GM19395 (cell line): ENCODE measurements at regions not wholly inside any gene's neighbourhood (a gene's known extent, or its start where the extent isn't known, plus 50 kb on each side); places are given as distances from the start of the nearest gene placed in this dataset.
"Not testable (repeated sequence)": the region's sequence is repeated elsewhere in the genome, so short reads cannot be mapped to it uniquely, and the experiment has no call there.

Experiments used
- ATAC-seq: cut with Tn5 transposase; IDR thresholded peaks from one replicate; pipeline ENCODE4 v1.9.1; 2021; ENCODE audit warnings: mild to moderate bottlenecking, moderate library complexity; ENCODE audit not compliant: unreplicated experiment

GRCh38 chr16:77060614-77061013 is 130.4 kb upstream of the MON1B start:
- no peak for ATAC-seq

GRCh38 chr16:77062878-77063675 is 127.9 kb upstream of the MON1B start:
- ATAC-seq, result no peak

- ATAC-seq, result no peak
Measured at GRCh38 chr16:77063676-77064016, 127.3 kb upstream of the MON1B start.

GRCh38 chr16:77064037-77064436 is 127.0 kb upstream of the MON1B start:
- no peak for ATAC-seq

DNA sequence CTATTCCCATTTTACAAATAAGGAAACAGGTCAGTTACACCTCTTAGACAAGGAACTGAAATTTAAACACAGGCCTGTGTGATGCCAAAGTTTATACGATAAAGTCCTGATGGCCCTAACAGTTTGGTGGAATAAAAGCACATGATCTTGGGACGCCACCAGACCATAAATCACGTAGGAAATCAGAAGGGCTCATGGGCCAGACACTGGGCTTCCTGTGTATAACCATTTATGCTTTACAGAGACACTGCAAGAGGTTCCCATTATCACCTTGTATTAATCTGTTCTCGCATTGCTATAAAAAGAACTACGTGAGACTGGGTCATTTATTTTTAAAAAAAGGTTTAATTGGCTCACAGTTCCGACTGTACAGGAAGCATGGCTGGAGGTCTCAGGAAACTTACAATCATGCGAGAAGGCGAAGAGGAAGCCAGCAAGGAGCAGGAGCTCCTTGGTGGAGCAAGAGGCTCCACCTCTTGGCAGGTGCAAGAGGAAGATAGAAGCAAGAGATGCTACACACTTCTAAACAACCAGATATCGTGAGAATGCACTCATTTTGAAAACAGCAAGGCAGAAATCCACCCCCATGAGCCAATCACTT is 124.0 kb upstream of the MON1B start:
- no peak for ATAC-seq

- no peak for ATAC-seq
Measured at GRCh38 chr16:77067900-77068299, 123.1 kb upstream of the MON1B start.

DNA sequence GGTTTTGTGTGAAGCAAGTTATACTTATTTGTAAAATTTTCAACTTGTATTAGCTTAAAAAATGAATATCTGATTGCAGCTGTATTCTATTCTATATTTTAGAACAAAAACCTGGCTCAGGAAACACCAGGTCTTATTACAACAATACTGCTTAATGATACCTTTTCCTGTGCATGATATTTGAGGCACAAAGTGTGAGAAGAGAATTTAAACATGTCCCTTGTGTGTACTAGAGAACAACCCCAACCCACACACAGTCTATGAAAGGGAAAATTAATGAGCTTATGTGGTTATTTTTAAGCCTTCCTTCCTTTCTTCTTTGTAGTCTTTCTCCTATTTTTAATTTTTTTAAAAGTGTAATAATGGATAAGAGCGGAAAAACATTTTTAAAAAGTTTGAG is 122.6 kb upstream of the MON1B start:
- no peak for ATAC-seq

GRCh38 chr16:77069929-77070328 is 121.1 kb upstream of the MON1B start:
- ATAC-seq, result no peak

- ATAC-seq, result no peak
Measured at GRCh38 chr16:77070683-77071082, 120.3 kb upstream of the MON1B start.

- ATAC-seq, result no peak
Measured at GRCh38 chr16:77076839-77077238, 114.2 kb upstream of the MON1B start.

DNA sequence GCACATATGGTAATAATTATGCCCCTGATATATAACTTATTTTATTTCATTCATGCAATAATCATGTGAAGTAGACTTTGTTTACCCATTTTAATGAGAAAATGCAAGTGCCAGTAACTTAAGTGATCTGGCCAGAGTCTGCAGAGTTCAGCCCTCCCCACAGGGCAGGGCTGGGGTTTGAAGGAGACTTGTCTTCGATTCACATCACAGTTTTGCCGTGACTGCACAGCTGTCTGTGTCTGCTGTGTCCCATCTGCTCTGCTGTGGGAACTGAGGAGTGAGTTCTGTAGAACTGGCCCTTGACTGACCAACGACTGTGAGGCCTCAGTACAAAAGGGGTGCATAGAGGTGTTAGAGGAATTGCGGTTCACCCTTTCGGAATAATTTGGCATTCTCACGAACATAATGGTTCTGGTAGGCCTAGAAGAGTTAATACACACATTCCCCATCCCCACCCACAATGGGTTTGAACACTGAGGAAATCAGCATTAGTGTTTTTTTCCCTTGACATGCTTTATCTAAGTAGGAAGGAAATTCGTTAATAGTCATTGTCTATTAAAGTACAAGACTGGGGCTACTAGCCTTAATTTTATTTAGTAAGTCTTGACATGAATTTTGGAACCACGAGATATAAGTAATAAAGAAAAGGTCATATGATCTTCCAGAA is 113.6 kb upstream of the MON1B start:
- no peak for ATAC-seq

GRCh38 chr16:77085981-77086380 is 105.0 kb upstream of the MON1B start:
- no peak for ATAC-seq

DNA sequence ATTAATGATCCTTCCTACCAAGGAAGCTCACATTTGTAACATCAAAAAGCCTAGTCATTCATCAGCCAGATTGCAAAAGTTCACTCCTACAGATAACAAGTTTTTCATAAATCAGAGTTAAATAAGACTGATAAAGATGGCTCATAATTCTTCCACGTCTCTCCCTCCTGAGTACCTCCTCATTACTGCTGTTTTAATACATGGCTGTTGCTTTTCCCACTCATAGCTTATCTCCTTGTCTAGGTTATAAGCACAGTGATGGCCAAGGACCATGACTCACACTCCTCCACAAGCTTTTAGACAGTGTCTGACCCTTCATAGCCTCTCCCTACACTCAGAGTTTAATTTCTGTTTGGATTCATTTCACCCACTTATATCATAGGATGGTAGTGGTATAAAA is 100.9 kb upstream of the MON1B start:
- ATAC-seq, result no peak

DNA sequence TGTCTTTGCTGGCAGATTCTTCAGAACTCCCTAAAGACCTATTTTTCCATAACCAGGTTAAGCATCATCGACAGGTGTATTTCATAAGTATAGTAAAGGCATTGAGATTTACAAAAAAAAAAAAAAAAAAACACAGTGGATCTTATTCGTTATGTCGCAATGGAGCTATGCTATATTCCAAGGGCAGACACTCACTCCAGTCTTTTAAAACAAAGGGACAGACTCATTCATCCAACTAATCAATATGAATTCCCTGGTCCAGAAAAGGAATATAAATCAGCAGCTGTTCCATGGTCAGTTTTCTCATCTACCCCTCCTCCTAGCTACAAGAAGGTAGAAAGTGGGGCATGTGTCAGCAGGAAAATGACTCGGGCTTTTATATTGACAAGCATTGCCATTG is 97.7 kb upstream of the MON1B start:
- no peak for ATAC-seq

DNA sequence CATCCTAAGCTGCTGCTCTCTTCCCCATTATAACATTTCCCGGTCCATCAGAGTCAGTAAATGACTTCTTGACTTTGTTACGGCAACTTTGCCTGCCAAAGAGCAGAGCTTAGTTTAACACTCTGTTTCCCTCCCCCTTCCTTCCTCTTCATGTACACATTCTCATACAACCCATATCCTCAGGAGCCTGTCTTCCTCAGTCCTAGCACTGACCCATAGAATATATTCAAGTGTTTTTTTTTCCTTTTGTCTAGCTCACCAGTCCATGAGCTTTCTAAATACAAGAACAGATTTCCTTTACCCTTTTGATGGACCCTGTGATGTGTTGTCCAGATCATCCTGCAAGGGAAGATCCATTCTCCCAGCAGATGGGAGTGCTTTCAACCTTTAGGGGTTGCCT is 97.0 kb upstream of the MON1B start:
- ATAC-seq, result no peak

DNA sequence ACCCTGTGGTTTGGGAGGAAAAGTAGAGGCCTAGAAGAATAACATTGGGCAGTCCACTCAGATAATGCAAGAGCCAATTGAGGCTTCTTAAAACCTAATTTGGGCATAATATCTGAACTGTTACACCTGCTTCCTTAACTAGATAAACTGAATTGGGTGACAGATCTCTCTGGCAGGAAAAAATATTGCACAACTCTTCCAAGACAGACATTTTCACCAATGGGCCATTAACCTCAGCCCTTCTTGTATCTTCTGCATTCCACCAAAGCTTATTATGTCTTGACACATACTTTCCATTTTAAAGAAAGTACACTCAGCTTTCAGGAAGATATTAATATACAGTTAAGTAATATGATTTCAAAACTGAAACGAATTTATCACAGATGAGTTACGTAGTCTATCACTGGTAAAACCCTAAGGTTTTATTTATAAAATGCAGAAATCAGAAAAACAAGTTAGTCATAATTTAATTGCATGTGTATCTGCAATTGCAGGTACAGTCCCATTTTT is 79.9 kb upstream of the MON1B start:
- ATAC-seq, result no peak

- ATAC-seq, result no peak
Measured at GRCh38 chr16:77112746-77113145, 78.2 kb upstream of the MON1B start.

GRCh38 chr16:77113835-77114234 is 77.2 kb upstream of the MON1B start:
- no peak for ATAC-seq

DNA sequence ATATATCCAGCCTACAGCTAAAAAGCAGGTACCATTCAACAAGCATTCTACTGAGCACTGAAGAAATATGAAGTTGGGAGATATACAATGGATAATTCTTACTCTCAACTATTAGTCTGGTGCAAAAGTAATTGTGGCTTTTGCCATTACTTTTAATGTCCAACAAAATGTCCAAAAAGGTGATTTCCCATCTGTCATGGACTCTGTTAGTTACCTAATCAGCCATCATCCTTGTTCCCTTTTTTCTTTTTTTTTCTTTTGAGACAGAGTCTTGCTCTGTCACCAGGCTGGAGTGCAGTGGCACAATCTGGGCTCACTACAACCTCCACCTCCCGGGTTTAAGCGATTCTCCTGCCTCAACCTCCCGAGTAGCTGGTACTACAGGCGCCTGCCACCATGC is 76.6 kb upstream of the MON1B start:
- not testable (repeated sequence) for ATAC-seq

- ATAC-seq, result no peak
Measured at GRCh38 chr16:77116856-77117255, 74.1 kb upstream of the MON1B start.

DNA sequence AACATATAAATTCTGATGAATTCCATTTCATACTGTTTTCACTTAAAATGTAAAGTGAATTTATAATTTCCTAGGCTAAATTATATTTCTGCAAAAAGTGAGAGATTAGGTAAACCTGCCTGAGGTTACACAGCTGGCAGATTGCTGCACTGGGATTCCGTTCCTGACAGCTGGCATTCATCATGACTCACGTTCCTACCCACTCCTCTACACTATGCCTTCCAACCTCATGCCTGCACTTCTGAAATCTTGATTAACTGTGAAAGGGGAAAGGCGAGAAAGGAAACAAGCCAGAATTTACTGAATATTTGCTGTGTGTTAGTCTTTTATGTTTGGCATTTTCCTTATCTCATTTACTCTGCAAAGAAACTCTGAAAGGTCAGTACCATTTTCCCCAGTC is 73.3 kb upstream of the MON1B start:
- ATAC-seq, result no peak

- no peak for ATAC-seq
Measured at GRCh38 chr16:77131398-77131797, 59.6 kb upstream of the MON1B start.
